ENCODE measurements at regions not wholly inside any gene's neighbourhood (a gene's known extent, or its start where the extent isn't known, plus 50 kb on each side); places are given as distances from the start of the nearest gene placed in this dataset.

DNA sequence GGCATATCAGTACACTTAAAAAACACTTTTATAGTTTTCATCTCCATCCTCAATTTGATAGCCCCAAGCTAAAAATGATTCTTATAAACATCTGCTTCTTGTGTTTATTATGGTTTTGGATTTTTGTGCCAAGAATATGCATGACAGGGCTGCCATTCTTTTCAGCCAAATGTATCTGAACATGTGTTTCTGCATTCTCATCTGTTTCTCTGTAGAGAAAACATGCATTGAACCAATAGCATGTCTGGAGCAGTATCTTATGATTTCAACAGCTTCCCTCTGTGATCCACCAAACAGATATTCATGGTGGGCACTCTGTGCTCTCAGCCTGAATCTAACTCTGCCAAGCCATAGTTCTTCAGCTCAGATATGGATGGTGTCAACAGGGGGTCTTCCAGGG is 99.3 kb upstream of the ERCC6L2 start:
- no peaks in the 10 kb centered on the region for H3K9me2 ChIP-seq (replicated peaks; ENCODE audit: insufficient read depth, low read length)
- no peaks in the 10 kb centered on the region for H3K9me3 ChIP-seq (ENCODE audit: insufficient read depth, low read length)
- no peak overlapping the region for H3K4me2 ChIP-seq (ENCODE audit: low read depth, low read length, poor library complexity, severe bottlenecking)
- no peaks in the 10 kb centered on the region for H4K20me1 ChIP-seq (ENCODE audit: low read depth, low read length)
- H3K36me3 ChIP-seq (ENCODE audit: low read length) = no peaks in the 10 kb centered on the region
- H3K79me2 ChIP-seq (ENCODE audit: insufficient read depth, low read length) = no peaks in the 10 kb centered on the region
- no peak overlapping the region for H3K27ac ChIP-seq (ENCODE audit: low read depth, low read length)
- no peak overlapping the region for H3K4me3 ChIP-seq (ENCODE audit: insufficient read depth, low read length, poor library complexity, severe bottlenecking)
- H3F3A ChIP-seq (ENCODE audit: insufficient read depth) = no peaks in the 10 kb centered on the region
- no peaks in the 10 kb centered on the region for H3K27me3 ChIP-seq (ENCODE audit: low read length)
- no peak overlapping the region for H3K9ac ChIP-seq (ENCODE audit: low read length)
- no peak for TF ChIP-seq EZH2phosphoT487 (conservative IDR thresholded peaks at IDR 0.05; ENCODE audit: low read length)
- TF ChIP-seq, protein P1, sequence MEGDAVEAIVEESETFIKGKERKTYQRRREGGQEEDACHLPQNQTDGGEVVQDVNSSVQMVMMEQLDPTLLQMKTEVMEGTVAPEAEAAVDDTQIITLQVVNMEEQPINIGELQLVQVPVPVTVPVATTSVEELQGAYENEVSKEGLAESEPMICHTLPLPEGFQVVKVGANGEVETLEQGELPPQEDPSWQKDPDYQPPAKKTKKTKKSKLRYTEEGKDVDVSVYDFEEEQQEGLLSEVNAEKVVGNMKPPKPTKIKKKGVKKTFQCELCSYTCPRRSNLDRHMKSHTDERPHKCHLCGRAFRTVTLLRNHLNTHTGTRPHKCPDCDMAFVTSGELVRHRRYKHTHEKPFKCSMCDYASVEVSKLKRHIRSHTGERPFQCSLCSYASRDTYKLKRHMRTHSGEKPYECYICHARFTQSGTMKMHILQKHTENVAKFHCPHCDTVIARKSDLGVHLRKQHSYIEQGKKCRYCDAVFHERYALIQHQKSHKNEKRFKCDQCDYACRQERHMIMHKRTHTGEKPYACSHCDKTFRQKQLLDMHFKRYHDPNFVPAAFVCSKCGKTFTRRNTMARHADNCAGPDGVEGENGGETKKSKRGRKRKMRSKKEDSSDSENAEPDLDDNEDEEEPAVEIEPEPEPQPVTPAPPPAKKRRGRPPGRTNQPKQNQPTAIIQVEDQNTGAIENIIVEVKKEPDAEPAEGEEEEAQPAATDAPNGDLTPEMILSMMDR (IDR thresholded peaks at IDR 0.05; ENCODE audit: insufficient read depth, low read length, poor library complexity, severe bottlenecking) = no peak
- no peak overlapping the region for H2AFZ ChIP-seq (ENCODE audit: low read depth, low read length, severe bottlenecking)

DNA sequence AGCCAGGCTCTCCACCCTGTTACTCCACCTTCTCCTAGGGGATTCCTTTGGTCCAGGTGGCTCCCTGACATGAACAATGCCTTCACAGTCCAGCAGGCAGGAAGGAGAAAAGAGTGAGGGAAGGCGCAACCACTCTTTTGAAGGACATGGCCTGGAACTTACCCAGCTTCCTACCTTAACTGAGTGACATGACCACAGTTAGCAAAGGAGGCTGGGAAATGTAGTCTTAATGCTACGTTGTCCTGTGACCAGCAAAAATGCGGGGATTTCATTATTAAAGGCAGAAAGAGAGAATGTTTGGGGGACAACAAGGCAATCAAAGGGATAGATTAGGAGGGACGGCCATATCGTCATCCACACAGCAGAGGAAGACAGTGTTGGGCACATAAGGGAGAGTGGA is 100.3 kb upstream of the ERCC6L2 start:
- Histone ChIP-seq H4K20me1 (ENCODE audit: low read depth, low read length) (no peaks in the 10 kb centered on the region), H3K27ac (ENCODE audit: low read depth, low read length) (no peak overlapping the region), H3K4me2 (ENCODE audit: low read depth, low read length, poor library complexity, severe bottlenecking) (no peak overlapping the region), H3K27me3 (ENCODE audit: low read length) (no peaks in the 10 kb centered on the region), H3K9me2 (replicated peaks; ENCODE audit: insufficient read depth, low read length) (no peaks in the 10 kb centered on the region), H3F3A (ENCODE audit: insufficient read depth) (no peaks in the 10 kb centered on the region), H3K9me3 (ENCODE audit: insufficient read depth, low read length) (no peaks in the 10 kb centered on the region), H3K36me3 (ENCODE audit: low read length) (no peaks in the 10 kb centered on the region), H3K4me3 (ENCODE audit: insufficient read depth, low read length, poor library complexity, severe bottlenecking) (no peak overlapping the region), H3K79me2 (ENCODE audit: insufficient read depth, low read length) (no peaks in the 10 kb centered on the region), H3K9ac (ENCODE audit: low read length) (no peak overlapping the region), H2AFZ (ENCODE audit: low read depth, low read length, severe bottlenecking) (no peak overlapping the region)
- no peak for TF ChIP-seq EZH2phosphoT487 (conservative IDR thresholded peaks at IDR 0.05; ENCODE audit: low read length)
- TF ChIP-seq, protein P1 (IDR thresholded peaks at IDR 0.05; ENCODE audit: insufficient read depth, low read length, poor library complexity, severe bottlenecking) = no peak

DNA sequence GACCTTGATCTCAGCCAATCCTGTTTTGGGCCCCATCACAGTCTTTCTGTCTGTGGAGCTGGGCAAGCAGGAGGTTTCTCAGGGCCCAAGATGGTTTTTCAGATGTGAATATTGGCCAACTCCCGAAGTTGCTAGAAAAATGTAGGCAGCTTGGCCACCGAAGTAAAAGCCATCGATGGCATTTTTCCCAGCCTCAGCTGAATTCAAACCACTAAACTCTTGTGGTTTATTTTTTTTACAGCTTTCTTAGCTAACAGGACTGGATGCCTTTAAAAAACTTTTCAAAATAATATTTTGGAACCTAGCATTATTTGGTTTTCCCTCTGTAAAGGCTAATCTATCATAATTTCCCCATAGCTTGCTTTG is 102.5 kb upstream of the ERCC6L2 start:
- no peak overlapping the region for H3K4me3 ChIP-seq (ENCODE audit: insufficient read depth, low read length, poor library complexity, severe bottlenecking)
- H3K4me2 ChIP-seq (ENCODE audit: low read depth, low read length, poor library complexity, severe bottlenecking) = no peak overlapping the region
- no peaks in the 10 kb centered on the region for H3K36me3 ChIP-seq (ENCODE audit: low read length)
- H3K9me2 ChIP-seq (replicated peaks; ENCODE audit: insufficient read depth, low read length) = no peaks in the 10 kb centered on the region
- H3K27ac ChIP-seq (ENCODE audit: low read depth, low read length) = no peak overlapping the region
- H3K9me3 ChIP-seq (ENCODE audit: insufficient read depth, low read length) = no peaks in the 10 kb centered on the region
- no peak for TF ChIP-seq EZH2phosphoT487 (conservative IDR thresholded peaks at IDR 0.05; ENCODE audit: low read length)
- no peaks in the 10 kb centered on the region for H3K79me2 ChIP-seq (ENCODE audit: insufficient read depth, low read length)
- H3K9ac ChIP-seq (ENCODE audit: low read length) = no peak overlapping the region
- no peaks in the 10 kb centered on the region for H3F3A ChIP-seq (ENCODE audit: insufficient read depth)
- no peaks in the 10 kb centered on the region for H4K20me1 ChIP-seq (ENCODE audit: low read depth, low read length)
- H3K27me3 ChIP-seq (ENCODE audit: low read length) = no peaks in the 10 kb centered on the region
- no peak overlapping the region for H2AFZ ChIP-seq (ENCODE audit: low read depth, low read length, severe bottlenecking)

DNA sequence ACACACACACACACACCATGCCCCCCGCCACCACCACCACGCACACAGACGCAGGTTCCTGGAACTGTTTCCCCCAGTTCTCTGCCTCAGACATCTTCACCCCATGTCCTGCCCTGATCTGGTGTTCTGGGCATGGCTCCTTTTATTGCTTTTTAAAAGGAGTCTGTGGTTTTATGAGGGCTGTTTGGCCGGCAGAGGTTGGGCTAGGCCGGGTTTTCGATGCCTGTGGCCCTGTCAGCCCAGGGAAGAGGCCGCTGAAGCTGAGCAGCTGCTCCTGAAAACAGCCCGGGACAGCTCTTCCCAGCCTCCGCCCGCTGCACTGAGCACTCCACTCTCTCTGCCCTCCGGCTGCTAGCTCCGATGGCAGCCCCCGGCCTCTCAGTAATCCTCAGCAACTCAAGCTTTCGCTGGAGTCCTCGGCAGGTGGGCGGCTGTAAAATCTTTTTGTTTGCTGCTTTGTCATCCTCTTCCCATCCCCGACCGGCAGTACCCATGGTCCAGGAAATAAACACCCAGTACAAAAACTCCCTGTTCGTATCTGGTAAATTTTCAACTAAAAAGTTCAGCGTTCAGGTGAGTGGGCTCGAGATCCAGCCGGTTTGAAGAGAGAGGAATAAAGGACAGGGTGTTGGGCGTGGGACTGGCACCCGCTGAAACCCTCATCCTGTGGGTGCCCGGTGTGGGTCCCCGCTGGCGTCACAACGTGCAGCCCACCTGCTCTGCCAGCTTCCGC is 103.0 kb upstream of the ERCC6L2 start:
- TF ChIP-seq, protein P1 (IDR thresholded peaks at IDR 0.05; ENCODE audit: insufficient read depth, low read length, poor library complexity, severe bottlenecking) = no peak
- no peak for TF ChIP-seq EZH2phosphoT487 (conservative IDR thresholded peaks at IDR 0.05; ENCODE audit: low read length)
- Histone ChIP-seq H4K20me1 (ENCODE audit: low read depth, low read length) (no peaks in the 10 kb centered on the region), H3K36me3 (ENCODE audit: low read length) (no peaks in the 10 kb centered on the region), H3K79me2 (ENCODE audit: insufficient read depth, low read length) (no peaks in the 10 kb centered on the region), H3F3A (ENCODE audit: insufficient read depth) (no peaks in the 10 kb centered on the region), H3K4me3 (ENCODE audit: insufficient read depth, low read length, poor library complexity, severe bottlenecking) (no peak overlapping the region), H3K4me2 (ENCODE audit: low read depth, low read length, poor library complexity, severe bottlenecking) (no peak overlapping the region), H3K27ac (ENCODE audit: low read depth, low read length) (no peak overlapping the region), H3K9ac (ENCODE audit: low read length) (no peak overlapping the region), H3K9me2 (replicated peaks; ENCODE audit: insufficient read depth, low read length) (no peaks in the 10 kb centered on the region), H2AFZ (ENCODE audit: low read depth, low read length, severe bottlenecking) (no peak overlapping the region), H3K27me3 (ENCODE audit: low read length) (no peaks in the 10 kb centered on the region), H3K9me3 (ENCODE audit: insufficient read depth, low read length) (no peaks in the 10 kb centered on the region)

Measured in SU-DHL-6 (cell line).